Panc1 (cell line): ENCODE measurements at regions not wholly inside any gene's neighbourhood (a gene's known extent, or its start where the extent isn't known, plus 50 kb on each side); places are given as distances from the start of the nearest gene placed in this dataset.

ENCODE experiments used
- ATAC-seq: fragments of 200-7000 bp; cut with Tn5 transposase; 2 replicates; pipeline ENCODE4 v1.9.1; 2020; ENCODE audit warnings: mild to moderate bottlenecking, moderate library complexity
- BruUV-seq: library from RNA; stranded (reverse); fragments of 400-500 nt; replicated peaks from 2 replicates; lab custom pipeline; 2021; lab: Mats Ljungman, UMichigan
- CTCF ChIA-PET: fragments of 300-600 bp; sonication (Branson Sonifier 250); formaldehyde crosslinking; loops from one replicate; lab custom pipeline; 2022; ENCODE audit warnings: antibody characterized with exemption; lab: Charles Lee
- POLR2A ChIA-PET: fragments of 300-600 bp; sonication (Branson Sonifier 250); formaldehyde crosslinking; loops from one replicate; lab custom pipeline; 2022; ENCODE audit warnings: antibody characterized with exemption; lab: Charles Lee
- DNase-seq: peaks from one replicate; pipeline ENCODE4 v3.0.0-alpha.2; 2010; ENCODE audit warnings: low read depth, low spot score
- H3K27ac ChIP-seq: 2 replicates; pipeline ENCODE4 v1.5.1; 2011; ENCODE audit warnings: mild to moderate bottlenecking, low read length, inconsistent platforms
- H3K27me3 ChIP-seq: fragments of 200-500 bp; sonication (Bioruptor generic); 2 replicates; pipeline ENCODE4 v1.6.0; 2014; ENCODE audit warnings: low read length, inconsistent platforms; ENCODE audit not compliant: control insufficient read depth, insufficient read depth
- H3K36me3 ChIP-seq: fragments of 200-500 bp; sonication (Bioruptor generic); 2 replicates; pipeline ENCODE4 v1.5.1; 2014; ENCODE audit warnings: inconsistent platforms, mild to moderate bottlenecking, low read length, moderate library complexity; ENCODE audit not compliant: control insufficient read depth, insufficient read depth
- H3K4me1 ChIP-seq: 2 replicates; pipeline ENCODE4 v1.5.1; 2011; ENCODE audit warnings: inconsistent platforms, mild to moderate bottlenecking, low read length, moderate library complexity; ENCODE audit not compliant: control insufficient read depth, insufficient read depth
- H3K4me3 ChIP-seq, 2 experiments: 2 replicates each; pipeline ENCODE4 v1.5.1; 2011 to 2012; ENCODE audit warnings: low read depth in 2 of 2, low read length in 2 of 2, mild to moderate bottlenecking in 2 of 2, inconsistent platforms in 1 of 2, moderate library complexity in 1 of 2
- H3K9me3 ChIP-seq: fragments of 200-500 bp; sonication (Bioruptor generic); 2 replicates; pipeline ENCODE4 v1.5.1; 2014; ENCODE audit warnings: low read depth, mild to moderate bottlenecking, inconsistent platforms, low read length, moderate library complexity; ENCODE audit not compliant: control insufficient read depth, insufficient read depth
- POLR2AphosphoS5 ChIP-seq: IDR thresholded peaks from 2 replicates; pipeline ENCODE4 v1.6.1; 2012; ENCODE audit warnings: mild to moderate bottlenecking, low read depth, low read length, moderate library complexity
- SIN3A ChIP-seq: IDR thresholded peaks from 2 replicates; pipeline ENCODE4 v1.6.1; 2012; ENCODE audit warnings: low read depth, mild to moderate bottlenecking, low read length, moderate library complexity, borderline replicate concordance; ENCODE audit not compliant: insufficient read depth
- TCF7L2 ChIP-seq: IDR thresholded peaks from 2 replicates; pipeline ENCODE4 v1.6.1; 2011; ENCODE audit warnings: mild to moderate bottlenecking, low read depth, low read length, inconsistent platforms
- in situ Hi-C: cut with HindIII; loops from 2 replicates; pipeline ENCODE4 v1.10.0; 2016; ENCODE audit warnings: low sequenced_read_pairs, low pct_unique_long_range_greater_than_20kb
- intact Hi-C: fragments of 100-400 bp; cut with micrococcal nuclease; formaldehyde crosslinking; loops from one replicate; pipeline ENCODE4 v1.10.0; 2022; ENCODE audit not compliant: unreplicated experiment
- TF ChIP-seq, protein P1 (sequence below): fragments of 450-650 bp; IDR thresholded peaks from 2 replicates; pipeline ENCODE4 v1.5.1; 2017; ENCODE audit warnings: mild to moderate bottlenecking
- TF ChIP-seq, protein P2 (sequence below), 2 experiments: IDR thresholded peaks; 2 replicates each; pipeline ENCODE4 v1.6.1; 2011 to 2012; ENCODE audit warnings: low read depth in 2 of 2, control low read depth in 1 of 2, low read length in 1 of 2, mild to moderate bottlenecking in 1 of 2, moderate library complexity in 1 of 2; ENCODE audit not compliant: insufficient read depth in 1 of 2

DNA sequence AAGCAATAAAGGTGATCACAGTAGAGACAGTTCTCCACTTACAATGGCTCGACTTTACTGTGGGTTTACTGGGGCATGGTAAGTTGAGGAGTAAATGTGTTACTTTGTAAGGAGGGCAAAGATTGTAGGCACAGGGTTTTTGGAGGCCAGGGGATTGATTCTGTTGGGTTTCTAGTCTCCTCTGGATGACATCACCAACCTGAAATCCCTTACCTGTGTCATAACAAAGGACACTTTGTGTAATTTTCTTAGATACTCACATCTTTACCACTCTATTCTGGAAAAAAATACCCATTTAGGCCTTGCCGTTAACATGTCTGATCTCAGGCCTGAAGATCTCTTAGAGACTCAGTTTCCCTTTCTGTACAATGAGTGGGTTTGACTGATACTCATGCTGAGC, 161.7 kb downstream of the GLI2 start:
- intact Hi-C loops (no loop called here), in situ Hi-C loops (no loop called here)
- TF ChIP-seq, protein P1, sequence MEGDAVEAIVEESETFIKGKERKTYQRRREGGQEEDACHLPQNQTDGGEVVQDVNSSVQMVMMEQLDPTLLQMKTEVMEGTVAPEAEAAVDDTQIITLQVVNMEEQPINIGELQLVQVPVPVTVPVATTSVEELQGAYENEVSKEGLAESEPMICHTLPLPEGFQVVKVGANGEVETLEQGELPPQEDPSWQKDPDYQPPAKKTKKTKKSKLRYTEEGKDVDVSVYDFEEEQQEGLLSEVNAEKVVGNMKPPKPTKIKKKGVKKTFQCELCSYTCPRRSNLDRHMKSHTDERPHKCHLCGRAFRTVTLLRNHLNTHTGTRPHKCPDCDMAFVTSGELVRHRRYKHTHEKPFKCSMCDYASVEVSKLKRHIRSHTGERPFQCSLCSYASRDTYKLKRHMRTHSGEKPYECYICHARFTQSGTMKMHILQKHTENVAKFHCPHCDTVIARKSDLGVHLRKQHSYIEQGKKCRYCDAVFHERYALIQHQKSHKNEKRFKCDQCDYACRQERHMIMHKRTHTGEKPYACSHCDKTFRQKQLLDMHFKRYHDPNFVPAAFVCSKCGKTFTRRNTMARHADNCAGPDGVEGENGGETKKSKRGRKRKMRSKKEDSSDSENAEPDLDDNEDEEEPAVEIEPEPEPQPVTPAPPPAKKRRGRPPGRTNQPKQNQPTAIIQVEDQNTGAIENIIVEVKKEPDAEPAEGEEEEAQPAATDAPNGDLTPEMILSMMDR, result no peak
- no peak for TF ChIP-seq TCF7L2
- TF ChIP-seq POLR2AphosphoS5, result no peak
- no peak for TF ChIP-seq SIN3A
- ChIA-PET CTCF (no interaction called here), POLR2A (no interaction called here)
- no TSS peak for BruUV-seq
- Histone ChIP-seq H3K27me3 (no peaks in the 10 kb centered on the region), H3K4me3 (no peak overlapping the region), H3K36me3 (no peaks in the 10 kb centered on the region), H3K27ac (no peak overlapping the region), H3K4me1 (no peaks in the 10 kb centered on the region), H3K9me3 (no peaks in the 10 kb centered on the region)
- ATAC-seq (no peak), DNase-seq (no peak)

DNA sequence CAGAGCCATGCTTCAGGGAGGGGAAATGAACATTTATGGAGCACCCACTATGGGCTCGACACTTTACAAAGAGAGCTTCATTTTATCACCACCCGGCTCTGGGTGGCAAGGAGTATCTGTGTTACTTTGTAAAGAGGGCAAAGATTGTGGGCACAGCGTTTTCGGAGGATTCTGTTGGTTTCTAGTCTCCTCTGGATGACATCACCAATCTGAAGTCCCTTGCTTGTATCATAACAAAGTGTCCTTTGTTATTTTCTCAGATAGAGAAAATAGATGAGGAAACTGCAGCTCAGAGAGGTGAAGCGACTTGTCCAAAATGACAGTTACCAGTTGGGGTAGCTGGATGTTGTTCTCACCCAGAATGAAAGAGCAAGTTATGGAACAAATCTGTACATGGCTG, 162.8 kb downstream of the GLI2 start:
- TF ChIP-seq, protein P2, sequence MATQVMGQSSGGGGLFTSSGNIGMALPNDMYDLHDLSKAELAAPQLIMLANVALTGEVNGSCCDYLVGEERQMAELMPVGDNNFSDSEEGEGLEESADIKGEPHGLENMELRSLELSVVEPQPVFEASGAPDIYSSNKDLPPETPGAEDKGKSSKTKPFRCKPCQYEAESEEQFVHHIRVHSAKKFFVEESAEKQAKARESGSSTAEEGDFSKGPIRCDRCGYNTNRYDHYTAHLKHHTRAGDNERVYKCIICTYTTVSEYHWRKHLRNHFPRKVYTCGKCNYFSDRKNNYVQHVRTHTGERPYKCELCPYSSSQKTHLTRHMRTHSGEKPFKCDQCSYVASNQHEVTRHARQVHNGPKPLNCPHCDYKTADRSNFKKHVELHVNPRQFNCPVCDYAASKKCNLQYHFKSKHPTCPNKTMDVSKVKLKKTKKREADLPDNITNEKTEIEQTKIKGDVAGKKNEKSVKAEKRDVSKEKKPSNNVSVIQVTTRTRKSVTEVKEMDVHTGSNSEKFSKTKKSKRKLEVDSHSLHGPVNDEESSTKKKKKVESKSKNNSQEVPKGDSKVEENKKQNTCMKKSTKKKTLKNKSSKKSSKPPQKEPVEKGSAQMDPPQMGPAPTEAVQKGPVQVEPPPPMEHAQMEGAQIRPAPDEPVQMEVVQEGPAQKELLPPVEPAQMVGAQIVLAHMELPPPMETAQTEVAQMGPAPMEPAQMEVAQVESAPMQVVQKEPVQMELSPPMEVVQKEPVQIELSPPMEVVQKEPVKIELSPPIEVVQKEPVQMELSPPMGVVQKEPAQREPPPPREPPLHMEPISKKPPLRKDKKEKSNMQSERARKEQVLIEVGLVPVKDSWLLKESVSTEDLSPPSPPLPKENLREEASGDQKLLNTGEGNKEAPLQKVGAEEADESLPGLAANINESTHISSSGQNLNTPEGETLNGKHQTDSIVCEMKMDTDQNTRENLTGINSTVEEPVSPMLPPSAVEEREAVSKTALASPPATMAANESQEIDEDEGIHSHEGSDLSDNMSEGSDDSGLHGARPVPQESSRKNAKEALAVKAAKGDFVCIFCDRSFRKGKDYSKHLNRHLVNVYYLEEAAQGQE (IDR thresholded peaks at IDR 0.05; ENCODE audit: insufficient read depth in 1 of 2, low read depth in 2 of 2, low read length in 1 of 2), result no peak
- TF ChIP-seq POLR2AphosphoS5 (no peak), TCF7L2 (no peak), SIN3A (no peak)
- TF ChIP-seq, protein P1, result no peak
- Histone ChIP-seq H3K4me3 (no peak overlapping the region), H3K4me1 (no peaks in the 10 kb centered on the region), H3K9me3 (no peaks in the 10 kb centered on the region), H3K27me3 (no peaks in the 10 kb centered on the region), H3K36me3 (no peaks in the 10 kb centered on the region), H3K27ac (no peak overlapping the region)
- DNase-seq (no peak), ATAC-seq (no peak)
- ChIA-PET POLR2A (no interaction called here), CTCF (no interaction called here)
- in situ Hi-C loops (no loop called here), intact Hi-C loops (no loop called here)
- no TSS peak for BruUV-seq
